ENCODE measurements at regions not wholly inside any gene's neighbourhood (a gene's known extent, or its start where the extent isn't known, plus 50 kb on each side); places are given as distances from the start of the nearest gene placed in this dataset.
"Not testable (repeated sequence)": the region's sequence is repeated elsewhere in the genome, so short reads cannot be mapped to it uniquely, and the experiment has no call there.

DNA sequence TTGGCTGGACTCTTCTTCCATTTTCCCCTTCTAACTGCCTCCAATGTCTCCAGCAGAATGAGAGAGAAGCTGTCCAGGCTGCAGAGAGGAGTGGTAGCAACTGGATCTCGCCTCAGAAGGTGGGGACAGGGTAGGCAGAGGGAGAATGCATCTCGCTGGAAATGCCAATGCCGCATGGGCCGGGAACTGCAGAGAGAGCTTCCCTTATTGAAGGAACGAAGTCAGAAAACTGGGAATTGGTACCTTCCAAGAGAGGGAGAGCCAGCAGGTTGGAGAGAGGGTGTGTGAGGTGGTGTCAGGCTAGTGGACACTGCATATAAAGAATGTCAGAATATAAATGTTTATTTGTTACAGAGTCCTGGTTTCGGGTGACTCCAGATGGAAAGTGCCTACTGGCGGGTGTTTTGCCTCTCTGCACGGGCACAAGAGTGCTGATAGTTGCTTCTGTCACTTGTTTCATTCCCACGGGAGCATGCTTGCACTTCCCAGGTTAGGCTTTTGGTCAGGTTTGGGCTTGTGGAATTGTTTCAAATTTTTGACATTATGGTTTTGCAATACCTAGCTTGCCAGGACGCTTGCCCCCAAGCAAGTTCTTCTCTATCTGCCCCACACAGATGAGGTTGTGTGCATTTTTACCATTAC, 156.8 kb upstream of the STS start:
- DNase-seq (ENCODE audit: low spot score in 2 of 2) = no peak
- no peak for FAIRE-seq

DNA sequence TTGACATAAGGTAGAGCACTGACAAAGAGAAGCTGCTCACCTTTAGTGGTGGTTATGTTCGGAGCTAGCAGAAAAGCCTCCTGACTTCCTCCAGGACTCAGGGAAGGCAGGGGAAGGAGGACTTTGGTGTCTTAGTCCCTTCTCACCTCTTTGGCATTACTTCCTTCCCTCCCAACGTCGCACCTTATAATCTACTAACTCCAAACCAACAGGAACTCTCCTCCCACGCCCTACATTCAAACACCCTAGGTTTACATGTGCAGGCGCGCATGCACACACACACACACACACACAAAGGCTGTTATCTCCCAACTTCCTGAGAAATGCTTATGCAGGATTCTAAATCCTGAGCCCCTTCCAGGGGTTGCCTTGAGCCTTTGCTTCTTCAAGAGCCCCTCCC, 157.7 kb upstream of the STS start:
- DNase-seq (ENCODE audit: low spot score in 2 of 2) (no peak), FAIRE-seq (no peak)

DNA sequence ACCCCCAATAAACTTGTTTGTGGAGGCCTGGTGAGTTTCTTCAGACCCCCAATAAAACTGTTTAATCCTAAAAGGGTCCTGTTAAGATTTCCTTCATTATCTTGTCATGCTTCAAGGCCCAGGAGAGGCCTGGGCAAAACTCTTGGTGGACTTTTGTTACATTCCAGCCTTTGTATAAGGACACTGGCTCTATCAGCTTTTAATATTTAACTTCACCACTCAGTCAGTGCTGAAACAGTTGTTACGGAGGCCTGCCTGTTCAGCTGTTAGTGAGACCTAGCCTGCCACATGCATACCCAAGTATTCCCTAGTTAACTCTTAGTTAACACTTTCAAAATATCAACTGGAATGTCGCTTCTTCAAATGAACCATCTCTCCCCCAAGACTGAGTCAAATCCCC, 158.8 kb upstream of the STS start:
- FAIRE-seq; DNase-seq (ENCODE audit: low spot score in 2 of 2): not testable (repeated sequence)

DNA sequence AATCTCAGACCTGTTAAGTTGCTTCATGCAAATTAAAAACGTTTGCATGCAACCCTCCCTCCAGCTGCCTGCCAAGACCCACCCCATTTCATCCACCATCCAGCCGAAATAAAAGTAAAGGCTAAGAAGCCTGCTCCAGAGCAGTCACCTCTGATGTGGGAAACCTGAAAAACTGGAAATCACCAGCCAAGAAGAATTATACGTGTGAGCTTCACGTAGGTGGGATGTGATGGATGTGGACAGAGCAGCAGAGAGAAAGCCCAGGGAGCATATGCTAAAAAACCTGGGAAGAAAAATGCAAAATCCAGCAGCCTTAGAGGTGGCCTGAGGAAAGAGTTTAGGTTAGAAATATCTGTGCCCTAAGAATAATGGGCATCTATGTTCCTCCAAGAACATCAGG, 160.6 kb upstream of the STS start:
- FAIRE-seq = no peak
- no peak for DNase-seq (ENCODE audit: low spot score in 2 of 2)

DNA sequence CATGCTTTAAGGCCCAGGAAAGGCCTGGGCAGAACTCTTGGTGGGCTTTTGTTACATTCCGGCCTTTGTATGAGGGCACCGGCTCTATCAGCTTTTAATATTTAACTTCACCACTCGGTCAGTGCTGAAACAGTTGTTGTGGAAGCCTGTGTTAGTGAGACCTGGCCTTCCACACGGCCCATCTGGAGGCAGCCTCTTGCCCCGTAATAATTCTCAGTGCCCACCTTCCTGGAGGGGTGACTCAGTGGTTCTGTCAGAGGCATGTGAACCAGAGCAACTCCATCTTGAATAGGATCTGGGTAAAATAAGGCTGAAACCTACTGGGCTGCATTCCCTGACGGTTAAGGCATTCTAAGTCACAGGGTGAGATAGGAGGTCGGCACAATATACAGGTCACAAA, 162.0 kb upstream of the STS start:
- FAIRE-seq (no peak), DNase-seq (ENCODE audit: low spot score in 2 of 2) (no peak)

DNA sequence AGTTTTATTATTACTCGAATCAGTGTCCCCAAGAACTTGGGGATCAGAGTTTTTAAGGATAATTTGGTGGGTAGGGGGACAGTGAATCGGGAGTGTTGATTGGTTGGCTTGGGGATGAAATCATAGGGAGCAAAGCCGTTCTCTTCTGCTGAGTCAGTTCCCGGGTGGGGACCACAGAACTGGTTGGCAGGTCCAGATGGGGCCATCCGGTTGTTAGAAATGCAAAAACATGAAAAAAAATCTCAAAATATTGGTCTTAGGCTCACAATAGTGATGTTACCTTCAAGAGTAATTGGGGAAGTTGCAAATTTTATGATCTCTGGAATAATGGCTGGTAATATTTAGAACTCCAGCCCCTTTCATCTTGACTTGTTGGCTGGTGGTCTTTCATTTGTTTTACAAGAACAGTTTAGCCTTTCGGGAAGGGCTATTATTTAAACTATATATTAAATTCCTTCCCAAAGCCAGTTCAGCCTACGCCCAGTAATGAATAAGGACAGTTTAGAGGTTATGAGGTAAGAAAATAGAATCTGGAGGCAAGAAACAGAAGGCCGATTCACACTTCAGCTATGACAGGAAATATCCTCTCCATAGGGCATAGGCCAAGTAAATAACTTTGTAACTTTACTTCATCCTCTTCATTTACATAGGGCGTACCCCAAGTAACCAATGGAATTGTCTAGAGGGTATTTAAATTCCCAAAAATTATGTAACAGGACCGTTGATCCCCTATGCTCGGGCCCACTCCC, 164.1 kb upstream of the STS start:
- DNase-seq (ENCODE audit: low spot score in 2 of 2) = no peak
- FAIRE-seq = no peak

DNA sequence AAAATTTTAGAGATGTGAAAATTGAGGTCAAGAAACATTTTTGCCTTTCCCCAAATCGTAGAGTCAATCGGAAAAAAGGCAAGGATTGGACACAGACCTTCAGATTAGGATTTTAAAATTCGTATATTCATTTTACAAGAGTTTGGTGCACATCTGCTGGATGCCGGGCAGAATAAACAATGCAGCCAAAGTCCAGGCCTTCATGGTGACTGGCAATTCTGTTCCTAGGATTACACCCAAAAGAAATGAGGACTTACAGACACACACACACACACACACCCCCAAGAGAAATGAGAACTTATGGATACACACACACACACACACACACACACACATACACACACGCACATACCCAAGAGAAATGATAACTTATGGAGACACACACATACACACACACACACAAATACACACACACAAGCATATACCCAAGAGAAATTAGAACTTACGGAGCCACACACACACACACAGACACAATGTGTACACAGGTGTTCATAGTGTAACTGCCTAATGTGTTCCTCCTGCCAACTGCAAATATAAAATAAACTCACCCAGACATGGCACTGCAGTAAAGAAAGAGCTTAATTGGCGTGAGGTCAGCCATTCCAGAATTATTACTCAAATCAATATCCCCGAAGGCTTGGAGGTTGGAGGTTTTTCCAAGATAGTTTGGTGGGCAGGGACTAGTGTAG, 165.7 kb upstream of the STS start:
- DNase-seq (ENCODE audit: low spot score in 2 of 2) (no peak), FAIRE-seq (no peak)

GRCh38 chrX:6980981-6981380, 166.5 kb upstream of the STS start:
- DNase-seq (ENCODE audit: low spot score in 2 of 2) (no peak), FAIRE-seq (no peak)

DNA sequence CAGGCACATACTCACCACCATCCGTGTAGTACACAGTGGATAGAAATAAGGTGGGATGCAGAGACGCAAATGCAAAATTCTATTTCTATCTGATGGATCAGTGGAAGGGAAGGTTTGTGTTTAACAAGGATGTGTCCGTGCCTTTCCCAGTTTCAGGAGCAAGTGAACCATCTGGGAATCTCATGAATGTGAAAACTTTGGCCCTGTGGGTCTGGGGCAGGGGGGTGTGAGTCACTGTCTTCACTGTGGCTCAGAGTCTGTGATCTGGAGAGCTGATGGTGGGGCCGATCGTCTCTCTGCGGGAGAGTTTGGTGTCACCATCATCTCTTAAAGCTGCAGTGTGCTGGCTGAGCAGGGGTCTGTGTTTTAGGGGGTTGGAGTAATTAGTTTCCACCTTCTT, 179.3 kb upstream of the STS start:
- no peak for FAIRE-seq
- DNase-seq (ENCODE audit: low spot score in 2 of 2) = no peak

DNA sequence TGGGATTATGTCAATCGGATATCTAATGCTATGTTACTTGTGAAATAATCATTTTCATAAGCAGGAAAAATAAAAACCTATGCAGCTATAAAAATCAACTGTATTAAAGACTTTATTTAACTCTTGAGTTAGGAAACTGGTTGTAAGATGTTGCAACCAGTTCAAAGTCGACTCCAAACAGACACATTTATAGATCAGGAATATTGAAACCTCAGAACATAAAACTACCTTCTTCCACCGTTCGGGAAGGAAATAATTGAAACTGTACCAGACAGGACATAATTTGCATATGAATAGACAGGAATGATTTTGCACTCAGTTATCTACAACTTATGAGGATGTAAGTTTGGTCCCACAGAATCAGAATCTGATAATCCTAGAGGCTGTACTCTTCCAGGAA, 181.8 kb upstream of the STS start:
- DNase-seq (ENCODE audit: low spot score in 2 of 2) = no peak
- no peak for FAIRE-seq

GRCh38 chrX:6962006-6962355, 185.5 kb upstream of the STS start:
- no peak for DNase-seq (ENCODE audit: low spot score in 2 of 2)
- FAIRE-seq = no peak

GRCh38 chrX:6961286-6962005, 186.1 kb upstream of the STS start:
- DNase-seq (ENCODE audit: low spot score in 2 of 2) = no peak
- FAIRE-seq = no peak

GRCh38 chrX:6959006-6959405, 188.5 kb upstream of the STS start:
- FAIRE-seq = no peak
- DNase-seq (ENCODE audit: low spot score in 2 of 2) = no peak

GRCh38 chrX:6954836-6955235, 192.7 kb upstream of the STS start:
- no peak for FAIRE-seq
- DNase-seq (ENCODE audit: low spot score in 2 of 2) = no peak

DNA sequence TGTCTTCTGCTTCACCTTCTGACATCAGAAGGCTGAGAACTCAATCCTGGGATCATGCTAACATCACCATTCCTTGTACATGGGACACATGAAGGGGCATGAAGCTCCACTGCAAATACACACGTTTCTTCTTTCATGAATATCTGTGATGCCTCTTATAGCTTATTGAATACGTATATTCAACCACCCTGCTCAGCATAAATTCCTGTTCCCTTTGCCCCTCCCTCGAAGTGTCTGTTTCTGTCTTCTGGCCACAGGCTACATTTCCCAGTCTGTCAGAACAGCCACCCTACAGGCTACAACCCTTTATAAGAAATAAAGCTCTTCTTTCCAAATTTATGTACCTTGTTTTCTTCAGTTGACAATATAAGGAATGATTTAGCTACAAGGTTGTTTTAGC, 201.3 kb upstream of the STS start:
- no peak for FAIRE-seq
- DNase-seq (ENCODE audit: low spot score in 2 of 2) = no peak

DNA sequence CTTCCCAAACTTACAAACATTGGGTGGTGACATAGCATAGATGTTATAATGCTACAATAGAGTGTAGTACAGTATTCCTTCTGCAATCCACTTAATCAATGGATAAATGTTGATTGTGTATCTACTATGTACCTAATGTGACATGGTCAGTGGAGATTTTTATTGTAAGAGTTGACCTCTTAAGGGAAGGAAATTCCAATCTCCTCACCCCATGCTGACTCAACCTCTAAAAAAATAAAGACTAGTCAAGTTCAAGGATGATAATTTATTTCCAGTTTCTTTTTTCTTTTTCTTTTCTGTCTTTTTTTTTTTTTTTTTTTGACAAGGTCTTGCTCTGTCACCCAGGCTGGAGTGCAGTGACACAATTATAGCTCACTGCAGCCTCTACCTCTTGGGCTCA, 206.5 kb upstream of the STS start:
- no peak for DNase-seq (ENCODE audit: low spot score in 2 of 2)
- no peak for FAIRE-seq

DNA sequence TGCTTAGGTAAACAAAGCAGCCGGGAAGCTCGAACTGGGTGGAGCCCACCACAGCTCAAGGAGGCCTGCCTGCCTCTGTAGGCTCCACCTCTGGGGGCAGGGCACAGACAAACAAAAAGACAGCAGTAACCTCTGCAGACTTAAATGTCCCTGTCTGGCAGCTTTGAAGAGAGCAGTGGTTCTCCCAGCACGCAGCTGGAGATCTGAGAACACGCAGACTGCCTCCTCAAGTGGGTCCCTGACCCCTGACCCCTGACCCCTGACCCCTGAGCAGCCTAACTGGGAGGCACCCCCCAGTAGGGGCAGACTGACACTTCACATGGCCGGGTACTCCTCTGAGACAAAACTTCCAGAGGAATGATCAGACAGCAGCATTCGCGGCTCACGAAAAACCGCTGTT, 214.6 kb upstream of the STS start:
- FAIRE-seq; DNase-seq (ENCODE audit: low spot score in 2 of 2): not testable (repeated sequence)

DNA sequence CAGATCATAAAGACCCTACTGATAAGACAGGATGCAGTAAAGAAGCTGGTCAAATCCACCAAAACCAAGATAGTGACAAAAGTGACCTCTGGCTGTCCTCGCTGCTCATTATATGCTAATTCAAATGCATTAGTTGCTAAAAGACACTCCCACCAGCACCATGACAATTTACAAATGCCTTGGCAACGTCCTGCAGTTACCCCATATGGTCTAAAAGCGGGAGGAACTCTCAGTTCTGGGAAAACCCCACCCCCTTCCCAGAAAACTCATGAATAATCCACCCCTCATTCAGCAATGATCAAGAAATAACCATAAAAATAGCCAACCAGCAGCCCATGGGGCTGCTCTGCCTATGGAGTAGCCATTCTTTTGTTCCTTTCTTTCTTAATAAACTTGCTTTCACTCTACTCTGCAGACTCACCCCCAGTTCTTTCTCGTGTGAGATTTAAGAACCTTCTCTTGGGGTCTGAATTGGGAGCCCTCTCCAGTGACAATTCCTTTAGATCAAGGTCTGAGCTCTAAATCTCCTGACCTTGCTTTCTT, 217.1 kb upstream of the STS start:
- DNase-seq (ENCODE audit: low spot score in 2 of 2) (no peak), FAIRE-seq (no peak)

- DNase-seq (ENCODE audit: low spot score in 2 of 2) (no peak), FAIRE-seq (no peak)
These were observed 223.0 kb upstream of the STS start for GRCh38 chrX:6924443-6925077.

DNA sequence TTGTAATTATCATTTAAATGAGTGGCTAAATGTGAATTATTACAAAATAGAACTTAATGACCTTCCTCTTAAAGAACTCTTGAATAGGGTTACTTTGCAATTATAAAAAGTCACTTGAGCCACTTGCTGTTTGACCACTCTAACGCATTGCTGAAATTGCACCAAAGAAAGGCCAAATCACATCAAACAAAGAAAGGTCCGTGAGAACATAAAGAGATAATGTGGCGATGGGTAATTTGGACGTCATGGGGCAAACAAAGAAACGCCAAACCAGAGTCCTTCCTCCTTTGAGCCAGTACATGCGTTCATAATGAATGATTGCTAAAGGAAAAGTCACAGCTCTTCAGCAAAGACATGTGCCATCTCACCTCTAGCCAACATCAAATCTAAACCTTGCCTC, 229.8 kb upstream of the STS start:
- DNase-seq (ENCODE audit: low spot score in 2 of 2) (no peak), FAIRE-seq (no peak)

DNA sequence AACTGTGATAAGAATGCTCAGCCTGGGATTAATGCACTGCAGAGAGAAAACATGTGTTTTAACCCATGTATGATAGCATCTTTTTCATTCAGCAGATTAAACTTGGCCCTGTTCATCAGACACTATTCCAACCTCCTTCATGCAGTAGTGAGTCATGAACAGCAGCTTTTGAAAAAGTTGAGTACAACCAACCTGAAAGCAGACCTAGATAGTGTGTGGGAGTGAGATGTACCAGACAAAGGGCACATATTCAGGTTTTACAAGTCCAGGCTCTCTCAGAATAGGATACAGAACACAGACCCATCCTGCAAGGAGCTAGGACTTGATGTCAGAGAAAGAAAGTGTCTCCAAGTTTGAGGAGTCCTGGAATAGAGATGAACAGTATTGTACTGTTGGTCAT, 237.3 kb upstream of the STS start:
- FAIRE-seq (no peak), DNase-seq (ENCODE audit: low spot score in 2 of 2) (no peak)

Data from frontal cortex (tissue), 3 donors.